GM21737 (cell line): ENCODE measurements at regions not wholly inside any gene's neighbourhood (a gene's known extent, or its start where the extent isn't known, plus 50 kb on each side); places are given as distances from the start of the nearest gene placed in this dataset.

Experiments
- ATAC-seq: cut with Tn5 transposase; IDR thresholded peaks from one replicate; pipeline ENCODE4 v1.9.1; 2021; ENCODE audit warnings: mild to moderate bottlenecking, moderate library complexity; ENCODE audit not compliant: unreplicated experiment

DNA sequence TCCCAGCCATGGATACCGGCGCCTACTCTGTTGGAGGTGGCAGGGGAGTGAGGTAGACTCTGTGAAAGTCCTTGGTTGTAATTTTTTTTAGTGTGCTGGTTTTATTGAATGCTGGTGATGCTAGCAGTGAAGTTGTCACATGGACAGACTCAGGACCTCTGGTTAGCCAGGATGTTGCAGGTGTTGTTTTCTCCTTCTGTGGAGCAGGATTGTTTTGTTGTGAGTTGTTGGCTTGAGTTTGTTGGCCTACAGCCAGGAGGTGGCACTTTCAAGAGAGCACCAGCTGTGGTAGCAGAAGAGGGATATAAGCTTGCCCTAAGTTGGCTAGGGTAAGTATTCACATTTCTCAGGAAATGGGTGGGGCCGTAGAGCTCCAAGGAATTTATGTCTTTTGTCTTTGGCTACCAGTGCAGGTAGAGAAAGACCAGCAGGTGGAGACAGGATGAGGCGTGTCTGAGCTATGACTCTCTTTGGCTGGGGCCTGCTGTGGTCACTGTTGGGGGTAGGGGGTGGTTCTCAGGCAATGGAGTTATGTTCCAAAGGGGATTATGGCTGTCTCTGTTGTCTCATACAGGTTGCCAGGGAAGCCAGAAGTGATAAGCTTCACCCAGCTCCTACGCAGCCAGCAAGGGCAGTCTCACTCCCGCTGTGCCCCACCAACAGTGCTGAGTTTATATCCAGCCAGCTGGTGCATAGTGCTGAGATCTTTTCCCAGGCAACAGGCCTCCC lies 248.7 kb downstream of the TAF11L14 start:
- ATAC-seq, result no peak

DNA sequence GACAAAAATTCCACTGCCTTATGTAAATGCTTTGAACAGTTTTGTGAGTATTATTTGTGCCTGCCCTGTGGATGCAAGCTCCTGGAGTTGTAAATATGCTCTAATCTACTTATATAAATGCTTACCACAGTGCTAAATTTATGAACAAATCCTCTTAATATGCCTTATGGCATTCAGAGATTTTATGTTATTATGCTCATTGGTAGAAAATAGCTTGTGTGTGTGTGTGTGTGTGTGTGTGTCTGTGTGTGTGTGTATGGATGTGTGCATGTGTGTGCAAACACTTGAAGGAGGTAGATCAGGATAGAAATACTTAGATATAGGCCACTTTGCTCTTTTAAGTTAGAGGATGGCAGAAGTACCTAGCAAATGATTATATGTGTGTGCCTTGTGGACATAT lies 253.9 kb downstream of the TAF11L14 start:
- ATAC-seq, result no peak

DNA sequence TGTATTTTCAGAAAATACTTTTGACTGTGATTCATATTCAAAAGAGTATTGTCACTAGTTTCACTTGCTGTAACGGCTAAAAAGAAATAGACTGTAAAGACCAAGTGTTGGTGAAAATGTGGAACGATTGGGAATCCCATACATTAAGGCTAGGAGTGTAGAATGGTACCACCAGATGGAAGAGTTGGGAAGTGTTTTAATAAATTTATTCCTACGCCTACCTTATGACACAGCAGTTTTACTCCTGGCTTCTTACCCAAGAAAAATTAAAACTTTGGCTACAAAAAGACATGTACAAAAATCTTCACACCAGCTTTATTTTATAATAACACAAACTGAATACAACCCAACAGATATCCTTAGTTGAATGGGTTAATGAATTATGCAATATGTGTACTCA lies 256.2 kb downstream of the TAF11L14 start:
- ATAC-seq, result no peak

DNA sequence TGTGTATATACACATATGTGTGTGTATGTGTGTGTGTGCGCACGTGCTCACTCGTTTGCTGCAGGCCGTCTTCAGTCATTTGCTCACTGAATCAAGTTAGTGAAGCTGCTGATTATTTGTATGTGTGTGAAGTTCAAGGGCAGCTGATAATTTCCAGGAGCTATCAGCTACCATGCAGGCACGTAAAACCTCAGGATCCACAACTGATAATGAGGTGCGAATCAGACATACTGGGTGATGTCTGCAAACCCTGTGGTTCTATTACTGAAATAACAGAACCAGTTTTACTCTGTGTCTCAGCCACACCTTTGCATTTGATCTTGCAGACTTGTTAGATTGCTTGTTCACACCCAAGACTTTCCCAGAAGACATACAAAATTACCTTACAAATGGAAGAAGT lies 257.6 kb downstream of the TAF11L14 start:
- no peak for ATAC-seq

DNA sequence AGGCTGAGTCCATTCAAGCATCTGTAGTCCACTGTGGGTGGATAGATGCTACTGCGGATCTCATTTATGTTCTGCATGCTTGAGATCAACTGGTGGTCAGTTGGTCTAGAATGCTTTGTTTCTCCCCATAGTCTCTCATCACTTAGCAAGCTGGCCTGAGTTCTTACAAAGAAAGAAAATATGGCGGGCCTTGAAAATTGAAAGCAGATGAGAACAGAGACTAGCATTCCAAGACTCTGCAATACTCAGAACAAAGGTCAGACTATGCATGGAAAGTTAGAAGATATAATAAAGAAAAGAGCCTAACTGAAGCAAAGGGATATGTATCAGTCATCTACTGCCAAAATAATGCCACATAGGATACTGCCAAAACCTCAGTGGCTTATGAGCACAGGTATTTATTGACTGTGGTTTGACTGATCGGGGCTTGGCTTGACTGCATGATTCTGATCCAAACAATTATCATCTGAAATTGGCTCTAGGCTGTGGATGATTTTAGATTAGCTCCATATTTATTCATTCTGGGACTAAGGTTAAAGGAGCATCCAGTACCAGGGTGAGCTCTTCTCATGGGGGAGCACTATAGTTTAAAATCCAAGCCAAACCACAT lies 258.9 kb downstream of the TAF11L14 start:
- no peak for ATAC-seq

DNA sequence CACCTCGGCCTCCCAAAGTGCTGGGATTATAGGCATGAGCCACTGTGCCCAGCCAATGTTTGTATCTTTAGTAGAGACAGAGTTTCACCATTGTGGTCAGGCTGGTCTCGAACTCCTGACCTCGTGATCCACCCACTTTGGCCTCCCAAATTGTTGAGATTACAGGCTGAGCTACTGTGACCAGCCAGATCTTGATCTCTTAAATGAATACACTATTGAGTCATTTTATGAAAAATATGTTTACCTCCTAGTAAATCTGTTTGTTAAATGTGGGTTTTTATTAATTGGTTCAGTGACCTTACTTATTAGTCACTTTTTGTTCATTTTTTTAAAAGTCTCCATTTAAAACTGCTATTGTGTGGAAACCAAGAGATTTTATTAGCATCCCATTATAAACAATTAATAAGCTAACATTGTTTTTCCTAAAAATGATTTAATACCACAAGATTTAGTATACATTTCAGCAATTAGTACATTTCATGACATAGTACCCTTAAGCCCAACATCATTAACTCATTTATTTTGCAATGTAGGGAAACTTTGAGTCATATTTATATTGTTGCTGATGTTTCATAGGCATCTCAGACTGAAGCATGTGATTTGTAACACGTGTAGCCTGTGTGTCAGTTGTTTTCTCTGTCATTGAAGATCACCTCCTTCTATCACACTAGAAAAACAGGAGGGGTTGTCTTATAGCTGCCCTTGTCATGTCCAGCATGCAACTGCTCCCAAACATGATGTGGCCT lies 261.2 kb downstream of the TAF11L14 start:
- no peak for ATAC-seq

DNA sequence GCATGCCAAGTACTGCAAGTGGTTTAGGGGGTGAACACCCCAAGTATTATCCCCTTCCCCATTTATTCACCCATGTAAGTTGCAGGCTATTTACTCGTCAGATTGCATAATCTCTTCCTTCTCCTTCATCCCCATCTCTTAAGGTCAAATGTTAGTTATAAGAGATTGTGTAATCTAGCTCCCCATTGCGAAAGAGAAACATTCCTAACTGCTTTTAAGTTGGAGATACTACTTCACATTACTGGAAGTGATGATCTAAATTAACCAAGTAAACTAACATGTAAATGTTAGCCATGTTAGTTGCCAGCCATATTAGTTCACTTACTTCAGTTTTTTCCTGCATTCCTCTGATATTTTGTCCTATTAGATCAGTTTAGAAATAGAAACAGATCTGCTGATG lies 262.3 kb downstream of the TAF11L14 start:
- no peak for ATAC-seq

DNA sequence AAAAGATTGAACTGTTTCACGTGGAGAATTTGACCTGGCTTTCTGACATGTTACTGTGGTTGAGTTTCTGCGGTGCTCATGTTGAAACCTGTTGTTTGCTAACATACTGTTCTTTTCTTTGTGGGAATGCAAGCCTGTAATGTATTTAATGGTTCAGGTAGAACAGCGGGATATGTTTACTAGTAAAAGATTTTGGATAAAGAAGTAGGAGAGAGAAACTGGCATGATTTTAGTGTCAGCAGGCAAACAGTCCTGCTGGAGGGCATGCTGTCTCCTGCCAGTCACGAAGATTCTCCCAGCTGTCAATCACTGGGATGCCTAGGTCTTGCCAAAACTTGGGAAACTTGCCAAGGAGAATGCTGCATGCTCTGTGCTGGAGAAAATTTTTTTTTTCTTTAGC lies 263.5 kb downstream of the TAF11L14 start:
- no peak for ATAC-seq

DNA sequence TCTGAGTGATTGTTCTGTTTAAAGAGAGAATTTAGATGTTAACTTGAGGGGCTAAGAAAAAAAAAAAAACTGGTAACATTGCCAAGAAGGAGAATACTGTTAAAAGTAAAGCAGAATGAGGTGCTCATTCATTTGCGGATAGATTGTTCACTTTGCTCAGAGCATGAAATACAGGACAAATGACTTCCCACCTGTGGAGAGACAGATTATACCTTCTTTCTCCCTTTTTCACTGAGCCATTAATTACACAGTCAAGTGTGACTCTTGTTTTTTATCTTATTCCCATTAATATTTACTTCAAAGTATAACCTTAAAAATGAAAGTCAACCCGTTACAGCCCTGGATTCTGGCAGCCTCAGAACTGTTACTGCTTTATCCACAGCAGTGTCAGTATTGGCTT lies 264.5 kb downstream of the TAF11L14 start:
- no peak for ATAC-seq

DNA sequence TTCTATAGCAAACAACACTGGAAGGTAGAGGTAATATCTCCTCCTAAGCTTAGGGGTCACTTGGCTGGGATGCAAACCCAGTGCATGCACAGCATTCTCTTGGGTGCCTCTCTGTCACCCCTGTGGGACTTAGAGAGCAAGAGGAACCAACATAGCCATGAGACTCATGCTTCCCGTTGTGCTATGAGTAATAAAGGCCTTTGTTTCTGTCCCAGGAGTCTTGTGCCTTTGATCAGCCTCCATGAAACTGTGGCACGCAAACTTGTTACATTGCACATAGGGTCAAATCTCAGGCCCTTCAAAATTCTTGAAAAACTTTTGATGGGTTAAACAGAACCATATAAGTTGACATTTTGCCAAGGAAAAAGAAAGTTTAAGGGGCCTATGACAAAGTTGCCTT lies 272.8 kb downstream of the TAF11L14 start:
- no peak for ATAC-seq

DNA sequence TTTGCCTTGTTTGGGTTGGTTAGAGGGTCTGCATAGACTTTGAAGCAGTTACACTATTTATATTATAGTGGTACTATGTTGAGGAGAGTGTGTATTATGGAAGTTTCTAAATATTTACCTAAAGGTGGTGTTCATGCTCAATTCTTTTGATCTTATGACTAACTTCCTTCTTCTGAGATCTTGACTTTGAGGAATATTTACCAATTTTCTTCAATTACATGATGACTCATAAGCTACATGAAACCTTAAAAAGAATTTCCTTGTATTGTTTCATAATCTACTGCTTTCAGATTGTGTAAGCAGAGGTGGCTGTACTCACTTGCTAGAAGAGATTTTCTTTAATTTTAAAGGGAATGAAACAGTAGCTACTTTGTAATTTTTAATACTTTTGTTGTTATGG lies 276.1 kb downstream of the TAF11L14 start:
- ATAC-seq, result no peak

DNA sequence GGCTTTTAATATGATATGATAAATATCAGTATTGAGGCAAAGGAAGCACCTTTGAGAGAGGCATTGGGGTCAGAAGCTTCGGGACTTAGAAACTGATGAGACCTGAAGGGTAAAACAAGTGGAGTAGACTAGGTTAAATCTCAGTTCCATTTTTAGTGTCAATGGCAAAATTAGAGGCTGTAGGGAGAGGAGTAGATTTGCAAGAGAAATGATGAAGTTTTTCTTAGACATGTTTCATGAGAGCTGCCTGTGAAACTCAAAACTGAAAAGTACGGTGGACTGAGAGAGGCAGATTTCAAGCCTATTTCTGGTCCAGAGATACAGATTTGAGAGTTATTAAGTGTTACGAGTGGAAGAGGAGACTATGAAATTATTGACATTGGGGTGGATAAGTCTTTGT lies 278.5 kb downstream of the TAF11L14 start:
- ATAC-seq, result no peak

DNA sequence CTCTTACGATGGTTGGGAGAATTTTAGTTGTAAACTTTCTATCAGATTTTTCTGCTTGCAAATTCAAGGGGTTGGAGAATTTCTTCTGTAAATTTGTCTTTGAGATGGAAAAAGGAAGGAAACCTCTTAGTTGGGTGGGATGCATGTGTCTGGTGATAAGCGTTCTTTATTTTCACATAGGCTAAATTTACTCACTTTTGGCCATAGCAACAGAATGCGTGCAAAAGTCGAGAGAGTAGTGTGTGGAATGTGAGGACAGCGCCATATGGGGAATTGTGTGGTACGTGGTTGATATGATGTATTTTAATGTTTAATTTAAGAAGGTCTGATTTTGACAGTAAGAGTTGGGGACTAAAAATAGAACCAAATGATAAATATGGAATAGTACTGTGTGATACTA lies 282.2 kb downstream of the TAF11L14 start:
- ATAC-seq, result no peak

DNA sequence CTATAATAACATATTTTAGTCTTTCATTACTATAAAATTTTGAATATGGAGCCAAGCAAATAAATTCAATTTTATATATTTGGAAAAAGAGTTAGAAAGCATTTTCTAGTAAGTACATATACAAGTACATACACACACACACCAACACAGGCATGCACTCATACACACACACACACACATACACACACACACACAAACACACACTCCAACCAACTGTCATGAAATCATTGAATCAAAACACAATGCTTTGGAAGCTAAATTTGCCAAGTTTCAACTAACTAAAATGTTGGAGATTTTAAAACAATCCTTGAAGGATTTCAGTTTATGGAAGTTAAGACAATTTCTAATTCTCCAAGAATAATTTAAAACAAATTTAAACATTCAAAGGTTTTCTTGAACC lies 283.2 kb downstream of the TAF11L14 start:
- ATAC-seq, result no peak

DNA sequence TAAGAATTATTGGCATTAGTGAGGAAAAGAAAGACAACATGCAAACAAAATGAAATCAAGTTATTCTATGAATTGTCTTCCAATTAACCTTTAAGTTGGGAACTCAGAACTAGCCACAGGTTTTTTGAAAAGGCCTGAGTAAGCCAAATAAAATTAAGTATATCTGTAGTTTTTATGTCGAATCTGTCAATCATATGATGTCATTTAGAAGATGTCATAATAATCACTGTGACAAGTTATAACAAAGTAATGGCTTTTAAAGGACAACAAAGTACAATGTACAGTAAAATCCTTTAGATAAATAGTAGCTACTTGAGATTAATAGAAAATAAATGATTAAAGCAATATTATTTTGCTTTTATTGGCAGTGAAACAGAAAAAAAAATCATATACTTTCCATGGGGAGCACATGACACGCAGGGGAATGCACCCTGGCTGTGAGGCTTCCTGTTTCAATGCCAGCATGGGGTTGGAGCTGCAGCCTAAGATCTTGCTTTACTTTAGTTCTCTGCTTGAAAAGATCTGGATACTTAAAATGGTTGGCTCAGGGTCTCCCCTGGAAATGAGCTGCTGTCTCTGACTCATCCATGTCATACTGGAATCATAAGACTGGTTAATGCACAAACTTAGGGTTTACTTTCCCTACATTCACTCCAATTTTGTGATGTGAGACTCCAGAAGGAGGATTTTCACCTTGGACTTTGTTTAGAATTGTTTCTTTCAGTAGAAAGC lies 284.3 kb downstream of the TAF11L14 start:
- no peak for ATAC-seq

DNA sequence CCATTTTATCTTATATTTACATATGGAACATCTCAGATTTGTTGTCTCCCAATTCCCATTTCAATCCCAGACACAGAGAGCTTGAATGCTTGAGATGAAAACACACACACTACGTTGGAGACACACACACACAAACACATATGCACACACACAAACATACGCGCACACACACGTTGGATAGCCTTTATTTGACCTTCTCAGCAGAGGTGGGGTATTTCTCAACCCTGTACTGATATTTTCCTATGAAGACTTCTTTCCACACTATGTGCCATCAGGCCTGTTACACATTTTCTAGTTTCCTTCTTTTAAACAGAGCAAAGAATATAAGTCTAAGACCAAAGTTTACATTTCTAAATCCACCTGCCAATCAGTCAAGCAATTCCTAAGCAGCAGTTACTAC lies 291.0 kb downstream of the TAF11L14 start:
- ATAC-seq, result no peak

DNA sequence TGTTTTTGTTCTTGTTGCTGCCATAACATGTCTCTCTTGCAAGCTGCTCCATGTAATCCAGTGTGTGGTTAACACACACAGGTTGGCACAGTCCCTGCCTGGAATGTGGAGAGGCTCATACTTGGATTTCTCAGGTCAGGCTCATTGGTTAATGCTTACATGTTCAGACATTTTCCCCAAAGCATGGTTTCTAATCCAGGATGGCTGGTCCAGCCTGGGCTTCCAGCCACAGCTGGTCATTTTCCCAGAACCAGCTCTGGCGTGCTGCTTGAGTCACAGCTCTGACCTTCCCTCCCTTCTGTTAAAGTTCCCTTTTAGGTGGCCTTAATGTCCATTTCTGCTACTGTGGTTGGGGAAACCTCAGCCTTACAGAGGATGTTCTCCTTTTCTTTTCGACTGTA lies 294.3 kb downstream of the TAF11L14 start:
- no peak for ATAC-seq

DNA sequence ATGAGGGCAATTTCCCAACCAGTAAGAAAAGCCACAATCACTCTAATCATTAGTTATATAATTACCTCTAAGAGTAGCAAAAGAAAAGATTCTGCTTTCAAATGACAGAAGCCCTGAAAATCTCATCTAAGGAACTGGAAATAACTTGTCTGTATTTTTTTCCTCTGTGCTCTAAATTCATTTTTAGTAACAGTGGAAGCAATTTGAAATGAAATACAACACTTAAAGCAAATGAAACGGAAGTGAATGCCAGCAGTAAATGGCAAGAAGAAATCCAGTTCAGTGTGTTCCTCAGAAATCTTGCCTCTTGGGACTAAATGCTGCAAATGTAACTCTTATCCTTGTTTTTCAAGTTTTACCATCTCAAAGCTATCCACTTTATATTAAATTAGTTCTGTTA lies 294.9 kb downstream of the TAF11L14 start:
- ATAC-seq, result no peak

DNA sequence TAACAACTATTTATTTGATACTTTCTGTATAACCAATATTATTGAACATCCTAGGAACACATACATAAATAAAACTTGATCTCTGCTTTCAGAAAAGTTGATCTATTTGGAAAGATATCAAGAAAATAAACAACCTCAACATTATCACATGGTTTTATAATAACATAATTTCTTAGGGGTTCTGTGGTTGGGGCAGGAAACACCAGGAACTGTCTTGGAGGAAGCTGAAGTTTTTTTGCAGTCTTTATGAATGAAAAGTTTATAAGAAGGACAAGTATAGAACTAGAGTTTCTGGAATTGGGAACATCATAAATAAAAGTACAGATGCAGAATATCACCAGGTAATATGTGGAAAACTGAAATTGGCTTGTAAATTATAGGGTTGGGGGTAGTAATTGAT lies 296.1 kb downstream of the TAF11L14 start:
- ATAC-seq, result no peak

DNA sequence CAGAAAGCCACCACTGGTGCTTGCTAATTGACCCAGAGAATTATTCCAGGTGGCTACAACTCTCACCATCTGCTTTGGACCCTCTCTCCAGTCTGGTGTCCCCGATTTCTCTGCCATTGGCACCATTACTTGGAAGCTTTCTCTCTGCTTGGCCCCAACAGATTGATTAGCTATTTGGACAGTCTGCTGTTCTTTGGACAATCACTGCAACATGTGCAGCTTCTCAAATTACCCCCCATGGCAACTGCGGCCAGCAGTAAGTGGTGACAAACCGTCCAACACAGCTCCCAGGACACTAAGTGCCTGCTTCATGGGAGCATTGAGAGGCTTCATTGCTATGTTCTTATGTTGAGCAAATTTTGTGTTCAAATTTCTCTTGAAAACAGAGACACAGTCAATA lies 309.8 kb downstream of the TAF11L14 start:
- no peak for ATAC-seq

DNA sequence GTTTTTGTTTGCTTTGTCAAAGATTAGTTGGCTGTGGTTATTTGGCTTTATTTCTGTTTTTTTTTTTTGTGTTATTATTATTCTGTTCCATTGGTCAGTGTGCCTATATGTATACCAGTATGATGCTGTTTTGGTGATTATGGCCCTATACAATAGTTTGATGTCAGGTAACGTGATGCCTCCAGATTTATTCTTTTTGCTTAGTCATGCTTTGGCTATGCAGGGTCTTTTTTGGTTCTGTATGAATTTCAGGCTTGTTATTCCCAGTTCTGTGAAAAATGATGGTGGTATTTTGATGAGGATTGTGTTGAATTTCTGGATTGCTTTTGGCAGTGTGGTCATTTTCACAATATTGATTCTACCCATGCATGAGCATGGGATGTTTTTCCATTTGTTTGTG lies 312.8 kb downstream of the TAF11L14 start:
- no peak for ATAC-seq
